ENCODE measurements at regions not wholly inside any gene's neighbourhood (a gene's known extent, or its start where the extent isn't known, plus 50 kb on each side); places are given as distances from the start of the nearest gene placed in this dataset.

GRCh38 chr11:37088573-37088910, 490.5 kb upstream of the RAG2 start:
- DNase-seq: no peak

- no peak for DNase-seq
These were observed 489.9 kb upstream of the RAG2 start for GRCh38 chr11:37087650-37088572.

- no peak for DNase-seq
These were observed 480.5 kb upstream of the RAG2 start for GRCh38 chr11:37078521-37078920.

- DNase-seq: no peak
These were observed 478.8 kb upstream of the RAG2 start for GRCh38 chr11:37076866-37077265.

DNA sequence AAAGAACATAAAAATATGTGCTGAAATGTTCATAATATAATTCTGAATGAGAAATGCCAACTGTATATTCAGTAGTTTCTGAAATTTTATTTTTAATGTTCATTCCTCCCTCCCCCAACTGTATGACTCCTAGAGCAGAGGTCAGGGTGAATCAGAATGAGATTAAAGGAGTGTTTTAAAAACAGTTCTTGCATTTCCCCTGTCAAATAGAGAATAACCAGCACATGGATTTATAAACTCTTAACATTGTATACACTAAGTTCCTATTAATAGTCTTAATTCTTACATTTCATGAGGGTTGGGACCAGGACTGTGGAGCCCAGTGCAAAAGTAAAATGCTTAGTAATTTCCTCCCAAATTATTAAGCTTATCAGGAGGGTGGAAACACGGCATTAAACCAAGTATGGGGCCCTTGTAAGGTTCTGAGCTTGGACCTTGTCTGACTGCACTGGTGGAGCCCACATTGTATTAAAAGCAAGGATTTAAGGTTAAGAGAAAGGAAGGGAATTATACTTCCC, 474.6 kb upstream of the RAG2 start:
- no peak for DNase-seq

DNA sequence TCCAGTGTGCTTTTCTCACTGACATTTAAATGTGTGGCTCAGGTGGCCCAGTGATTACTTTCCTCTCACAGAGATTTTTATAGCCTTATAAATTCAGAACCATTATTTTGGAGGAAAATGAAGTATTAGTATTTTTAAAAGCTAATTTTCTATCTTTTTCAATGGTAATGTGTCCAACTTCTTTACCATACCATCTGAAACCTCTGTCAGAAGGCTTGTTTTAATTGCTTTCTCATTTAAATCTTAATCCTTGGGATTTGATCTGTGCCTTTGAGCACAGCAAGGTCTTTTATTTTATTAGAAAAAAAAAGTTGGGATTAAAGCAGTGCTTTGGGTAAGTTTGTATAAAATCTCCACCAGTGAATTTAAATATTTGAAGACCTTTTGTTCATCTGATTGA, 452.3 kb upstream of the RAG2 start:
- no peak for DNase-seq

DNA sequence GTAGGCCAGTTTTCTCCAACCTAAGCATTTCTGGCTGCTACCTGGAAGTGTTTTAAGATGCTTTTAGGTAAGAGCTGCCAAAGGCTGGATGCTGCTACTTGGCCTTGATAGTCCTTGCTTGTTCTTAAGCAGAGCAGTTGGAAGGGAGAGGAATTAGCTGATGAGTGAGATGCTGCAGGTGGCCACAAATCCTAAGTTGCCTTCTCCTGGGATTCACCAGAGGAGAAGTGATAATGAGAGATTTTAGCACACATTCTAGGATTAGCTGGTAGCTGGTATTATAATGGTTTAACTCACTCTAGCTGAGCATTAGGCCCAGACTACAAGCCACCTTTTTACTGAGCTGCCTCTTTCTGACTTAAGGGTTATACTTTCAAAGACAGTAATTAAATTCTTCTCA, 442.9 kb upstream of the RAG2 start:
- no peak for DNase-seq

DNA sequence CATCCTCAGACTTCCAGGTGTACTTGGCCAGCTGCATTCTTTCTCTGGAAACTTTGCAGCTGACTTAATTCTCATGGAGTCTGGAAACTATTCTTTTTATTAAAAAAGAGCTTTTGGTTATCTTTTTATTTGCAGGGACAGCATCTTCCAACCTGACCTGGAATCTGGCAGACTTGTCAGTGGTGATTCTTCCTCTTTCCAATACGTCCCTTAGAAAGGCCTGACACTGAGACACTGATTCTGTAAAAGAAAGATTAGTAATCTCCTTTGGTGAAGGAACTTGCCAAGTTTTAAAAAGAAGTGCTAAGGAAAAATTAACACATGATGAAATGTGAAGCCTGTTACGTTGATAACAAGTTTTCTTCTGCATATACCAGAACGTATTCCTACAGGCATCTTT, 440.9 kb upstream of the RAG2 start:
- no peak for DNase-seq

DNA sequence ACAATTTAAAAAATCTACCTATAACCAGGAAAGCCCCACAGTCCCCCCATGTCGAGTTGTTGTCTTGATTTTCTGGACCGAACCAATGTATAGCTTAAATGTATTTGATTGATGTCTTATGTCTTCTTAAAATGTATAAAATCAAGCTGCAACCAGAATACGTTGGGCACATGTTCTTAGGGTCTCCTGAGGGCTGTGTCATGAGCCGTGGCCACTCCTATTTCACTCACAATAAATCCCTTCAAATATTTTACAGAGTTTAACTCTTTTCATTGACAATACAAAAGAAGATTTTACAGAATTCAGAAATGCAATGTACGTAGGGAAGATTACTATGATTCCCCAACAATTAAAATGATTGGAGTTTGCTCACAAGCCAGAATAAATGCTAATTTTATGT, 428.7 kb upstream of the RAG2 start:
- no peak for DNase-seq

GRCh38 chr11:37026326-37026725, 428.3 kb upstream of the RAG2 start:
- DNase-seq: no peak

DNA sequence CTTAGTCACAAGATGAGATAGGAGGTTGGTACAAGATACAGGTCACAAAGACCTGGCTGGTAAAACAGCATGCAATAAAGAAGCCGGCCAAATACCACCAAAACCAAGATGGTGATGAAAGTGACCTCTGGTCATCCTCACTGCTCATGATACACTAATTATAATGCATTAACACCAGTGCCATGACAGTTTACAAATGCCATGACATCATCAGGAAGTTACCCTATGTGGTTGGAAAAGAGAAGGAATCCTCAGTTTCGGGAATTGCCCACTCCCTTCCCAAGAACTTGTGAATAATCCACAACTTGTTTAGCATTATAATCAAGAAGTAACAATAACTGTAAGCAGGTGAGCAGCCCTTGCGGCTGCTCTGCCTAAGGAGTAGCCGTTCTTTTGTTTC, 408.5 kb upstream of the RAG2 start:
- no peak for DNase-seq

DNA sequence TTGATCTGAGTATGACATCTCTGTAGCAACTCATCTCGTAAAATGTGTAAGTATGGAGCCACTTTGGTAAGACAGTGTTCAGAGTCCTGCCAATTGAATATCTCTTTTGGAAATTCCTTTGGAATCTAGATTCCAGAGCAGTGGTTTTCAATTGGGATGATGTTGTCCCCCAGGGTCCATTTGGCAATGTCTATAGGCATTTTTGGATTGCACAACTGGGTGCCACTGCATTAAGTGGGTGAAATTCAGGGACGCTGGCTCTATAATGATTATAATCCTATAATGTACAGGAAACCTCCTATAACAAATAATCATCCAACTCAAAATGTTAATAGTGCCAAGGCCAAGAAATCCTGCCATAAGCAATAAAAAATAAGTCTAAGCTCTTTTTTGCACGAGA, 404.8 kb upstream of the RAG2 start:
- DNase-seq: no peak

DNA sequence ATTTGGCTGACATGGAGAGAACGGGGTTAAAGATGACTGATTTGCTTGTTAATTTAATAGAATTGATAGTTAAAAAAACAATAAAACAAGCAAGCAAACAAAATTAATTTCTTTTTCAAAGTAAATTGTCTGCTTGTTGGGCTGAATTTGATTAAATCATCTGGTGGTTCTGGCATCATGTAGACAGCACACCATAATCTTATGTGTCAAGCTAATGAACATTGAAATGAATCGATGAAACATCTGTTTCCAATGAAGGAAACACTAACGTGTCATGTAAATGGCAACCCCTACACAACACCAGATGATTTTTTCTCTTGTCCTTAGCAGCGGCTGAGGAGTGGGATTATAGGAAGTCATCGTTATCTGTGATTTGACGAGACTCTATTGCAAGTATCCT, 399.6 kb upstream of the RAG2 start:
- DNase-seq: no peak

GRCh38 chr11:36996795-36997194, 398.8 kb upstream of the RAG2 start:
- no peak for DNase-seq

GRCh38 chr11:36994208-36994607, 396.2 kb upstream of the RAG2 start:
- no peak for DNase-seq

- DNase-seq: no peak
These were observed 390.5 kb upstream of the RAG2 start for GRCh38 chr11:36988556-36988955.

DNA sequence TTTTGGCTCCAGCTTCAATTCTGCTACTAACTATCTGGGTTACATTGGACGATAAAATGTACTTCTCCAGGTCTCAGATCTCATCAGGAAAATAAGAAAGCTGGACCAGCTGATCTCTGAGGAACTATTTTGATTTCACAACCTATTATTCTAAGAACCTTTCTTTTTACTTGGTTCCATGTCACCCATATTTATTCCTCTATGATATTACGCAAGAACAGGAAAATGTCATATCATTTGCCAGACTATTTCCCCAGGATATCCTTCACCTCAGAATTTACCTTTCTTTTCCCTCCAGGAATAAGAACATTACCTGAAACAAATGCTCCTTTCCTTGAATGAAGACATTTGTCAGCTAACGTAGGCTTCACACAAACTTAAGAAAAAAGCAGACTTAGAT, 387.5 kb upstream of the RAG2 start:
- DNase-seq: no peak

DNA sequence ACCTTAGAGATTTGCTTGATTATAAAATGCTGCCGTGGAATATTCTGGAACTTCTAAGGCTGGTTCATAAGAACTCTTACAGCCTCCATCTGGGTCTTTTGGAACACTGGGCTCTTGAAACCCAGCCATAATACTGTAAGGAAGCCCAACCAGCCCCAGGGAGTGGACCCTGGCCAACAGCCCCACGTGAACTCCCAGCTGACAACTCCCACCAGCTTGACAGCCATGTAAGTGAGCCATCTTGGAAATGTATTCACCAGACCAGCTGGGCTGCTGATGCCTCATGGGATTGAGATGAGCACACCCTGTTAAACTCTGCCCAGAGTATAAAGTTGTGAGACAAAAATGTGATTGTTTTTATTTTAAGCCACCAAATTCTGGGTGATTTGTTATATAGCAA, 378.7 kb upstream of the RAG2 start:
- DNase-seq: no peak

DNA sequence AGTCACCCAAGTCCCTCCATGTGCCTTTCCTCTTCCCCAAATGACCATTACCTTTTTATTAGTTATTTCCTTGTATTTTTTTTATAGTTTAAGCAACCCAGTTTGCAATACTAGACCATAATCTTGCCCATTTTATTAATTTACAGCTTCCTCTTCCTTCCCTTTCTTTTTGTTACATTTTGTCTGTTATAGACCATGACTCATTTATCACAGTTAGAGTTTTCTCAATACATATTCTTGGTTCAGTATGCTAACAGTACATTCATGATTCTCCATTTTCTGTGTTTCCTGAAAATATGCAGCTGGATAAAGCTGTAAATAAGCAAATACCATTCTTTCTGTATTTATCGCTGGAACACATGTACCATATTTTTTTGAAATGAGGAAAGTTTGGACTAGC, 376.7 kb upstream of the RAG2 start:
- no peak for DNase-seq

- no peak for DNase-seq
These were observed 355.9 kb upstream of the RAG2 start for GRCh38 chr11:36953976-36954375.

- DNase-seq: no peak
These were observed 350.6 kb upstream of the RAG2 start for GRCh38 chr11:36948460-36949127.

DNA sequence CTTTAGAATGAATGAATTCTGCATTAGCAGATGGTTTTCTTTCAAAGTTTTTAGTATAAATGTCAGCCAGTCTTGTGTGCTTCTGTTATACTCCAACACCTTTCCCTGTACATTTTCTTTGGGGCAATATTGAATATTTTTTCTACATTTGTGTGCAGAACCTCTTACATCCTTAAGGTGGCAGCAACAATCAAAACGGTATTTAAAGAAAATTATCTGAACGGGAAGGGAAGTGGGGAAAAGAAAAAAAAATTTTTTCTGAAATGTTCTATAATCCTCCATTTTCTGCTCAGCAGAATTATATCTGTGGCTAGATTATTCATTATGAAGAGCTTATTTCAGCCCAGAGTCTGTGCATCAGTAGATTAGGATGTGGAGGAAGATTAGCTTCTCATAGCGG, 347.3 kb upstream of the RAG2 start:
- DNase-seq: no peak

- DNase-seq: no peak
These were observed 335.4 kb upstream of the RAG2 start for GRCh38 chr11:36933481-36933880.

GRCh38 chr11:36931139-36931538, 333.1 kb upstream of the RAG2 start:
- no peak for DNase-seq

DNA sequence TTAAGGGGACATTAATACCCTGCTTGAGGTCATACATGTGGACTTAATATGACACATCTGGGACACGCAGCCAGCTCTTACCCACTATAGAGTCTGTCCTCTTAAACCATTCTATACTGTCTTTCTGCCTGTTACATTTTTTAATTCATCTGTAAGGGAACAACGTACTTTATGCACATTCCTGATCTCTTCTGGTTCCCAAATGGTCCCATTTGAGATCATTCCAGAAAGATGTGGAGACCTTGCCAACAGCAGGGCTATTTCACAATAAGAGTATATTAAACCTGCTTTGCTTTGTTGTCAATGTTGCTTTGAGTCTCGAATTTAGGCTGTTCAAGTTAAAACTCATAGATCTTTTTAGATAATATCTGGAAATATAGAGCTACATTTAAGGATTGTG, 332.2 kb upstream of the RAG2 start:
- no peak for DNase-seq
